Kidney glomerular epithelial cell (primary cell): ENCODE measurements at regions not wholly inside any gene's neighbourhood (a gene's known extent, or its start where the extent isn't known, plus 50 kb on each side); places are given as distances from the start of the nearest gene placed in this dataset.

Source experiments
- DNase-seq: peaks from one replicate; lab custom pipeline; 2025; lab: John Stamatoyannopoulos, UW

- no peak for DNase-seq
Observed at GRCh38 chr7:51528172-51528571, 211.6 kb upstream of the COBL start.

- DNase-seq = no peak
Observed at GRCh38 chr7:51521694-51522312, 205.2 kb upstream of the COBL start.

- DNase-seq = no peak
Observed at GRCh38 chr7:51521054-51521453, 204.4 kb upstream of the COBL start.

GRCh38 chr7:51518646-51519045 is 202.0 kb upstream of the COBL start:
- no peak for DNase-seq

- no peak for DNase-seq
Observed at GRCh38 chr7:51517187-51517586, 200.6 kb upstream of the COBL start.

GRCh38 chr7:51501620-51502019 is 185.0 kb upstream of the COBL start:
- DNase-seq = no peak

- DNase-seq = no peak
Observed at GRCh38 chr7:51482976-51483375, 166.4 kb upstream of the COBL start.

- DNase-seq = no peak
Observed at GRCh38 chr7:51481421-51481820, 164.8 kb upstream of the COBL start.

GRCh38 chr7:51477819-51478218 is 161.2 kb upstream of the COBL start:
- DNase-seq = no peak

- no peak for DNase-seq
Observed at GRCh38 chr7:51477323-51477722, 160.7 kb upstream of the COBL start.

- DNase-seq = no peak
Observed at GRCh38 chr7:51476026-51476425, 159.4 kb upstream of the COBL start.

- DNase-seq = no peak
Observed at GRCh38 chr7:51472873-51473272, 156.3 kb upstream of the COBL start.

- no peak for DNase-seq
Observed at GRCh38 chr7:51471981-51472296, 155.3 kb upstream of the COBL start.

- no peak for DNase-seq
Observed at GRCh38 chr7:51471210-51471980, 154.8 kb upstream of the COBL start.

GRCh38 chr7:51467384-51468017 is 150.9 kb upstream of the COBL start:
- DNase-seq = no peak

GRCh38 chr7:51459809-51460208 is 143.2 kb upstream of the COBL start:
- DNase-seq = no peak

- DNase-seq = no peak
Observed at GRCh38 chr7:51458693-51459092, 142.1 kb upstream of the COBL start.

GRCh38 chr7:51457079-51457478 is 140.5 kb upstream of the COBL start:
- DNase-seq = no peak

- DNase-seq = no peak
Observed at GRCh38 chr7:51456431-51457060, 139.9 kb upstream of the COBL start.

GRCh38 chr7:51455948-51456347 is 139.3 kb upstream of the COBL start:
- no peak for DNase-seq

- no peak for DNase-seq
Observed at GRCh38 chr7:51455513-51455912, 138.9 kb upstream of the COBL start.

GRCh38 chr7:51455086-51455485 is 138.5 kb upstream of the COBL start:
- no peak for DNase-seq

- DNase-seq = no peak
Observed at GRCh38 chr7:51452694-51453093, 136.1 kb upstream of the COBL start.
